Spleen (tissue), 11 donors: ENCODE measurements at regions not wholly inside any gene's neighbourhood (a gene's known extent, or its start where the extent isn't known, plus 50 kb on each side); places are given as distances from the start of the nearest gene placed in this dataset.

Experiments
- DNase-seq: peaks from one replicate; pipeline ENCODE4 v3.0.0-alpha.2; 2020
- H3K27ac ChIP-seq, 8 donors: fragments of 200-600 bp; sonication (generic) in 7 of 8; 1 replicate in 4 of 8; 2 replicates in 4 of 8; pipeline versions ENCODE4 v1.5.0 to v1.8.0; 2016 to 2021; ENCODE audit warnings: inconsistent platforms in 4 of 8, mild to moderate bottlenecking in 4 of 8, moderate library complexity in 1 of 8
- H3K27me3 ChIP-seq, 7 donors: fragments of 200-600 bp; sonication (generic) in 6 of 7; replicated peaks in 1 of 7; 1 replicate in 4 of 7; 2 replicates in 3 of 7; pipeline versions ENCODE4 v1.5.0 to v1.8.0; 2016 to 2021; ENCODE audit warnings: inconsistent platforms in 3 of 7, mild to moderate bottlenecking in 1 of 7
- H3K36me3 ChIP-seq, 6 donors: fragments of 200-600 bp; sonication (generic) in 5 of 6; 1 replicate in 4 of 6; 2 replicates in 2 of 6; pipeline versions ENCODE4 v1.5.0 to v1.8.0; 2016 to 2021; ENCODE audit warnings: inconsistent platforms in 2 of 6
- H3K4me1 ChIP-seq, 6 donors: fragments of 200-600 bp; sonication (generic) in 5 of 6; 1 replicate in 3 of 6; 2 replicates in 3 of 6; pipeline versions ENCODE4 v1.5.0 to v1.8.0; 2016 to 2021; ENCODE audit warnings: inconsistent platforms in 3 of 6
- H3K4me3 ChIP-seq, 8 donors: fragments of 200-600 bp; sonication (generic) in 7 of 8; 1 replicate in 4 of 8; 2 replicates in 4 of 8; pipeline versions ENCODE4 v1.5.0 to v1.8.0; 2016 to 2021; ENCODE audit warnings: inconsistent platforms in 4 of 8, mild to moderate bottlenecking in 4 of 8, moderate library complexity in 2 of 8
- H3K9me3 ChIP-seq, 8 donors: fragments of 200-600 bp; sonication (generic) in 7 of 8; 1 replicate in 4 of 8; 2 replicates in 4 of 8; pipeline versions ENCODE4 v1.5.0 to v1.8.0; 2016 to 2021; ENCODE audit warnings: inconsistent platforms in 4 of 8
- CTCF ChIP-seq, 11 experiments: fragments of 200-600 bp in 7 of 11; fragments of 450-650 bp in 4 of 11; sonication (generic) in 4 of 11; IDR thresholded peaks in 8 of 11; conservative IDR thresholded peaks in 3 of 11; 1 replicate in 7 of 11; 2 replicates in 4 of 11; pipeline versions ENCODE4 v1.4.0 to v1.8.0; 2016 to 2021; ENCODE audit warnings: antibody characterized with exemption in 11 of 11, inconsistent platforms in 4 of 11, mild to moderate bottlenecking in 1 of 11
- POLR2A ChIP-seq, 3 donors: fragments of 450-650 bp; IDR thresholded peaks; one replicate each; pipeline ENCODE4 v1.5.1; 2017; ENCODE audit warnings: antibody characterized with exemption in 3 of 3, mild to moderate bottlenecking in 1 of 3
- POLR2AphosphoS5 ChIP-seq, 3 donors: sonication (generic); formaldehyde crosslinking; IDR thresholded peaks; one replicate each; pipeline ENCODE4 v1.5.1; 2017; ENCODE audit warnings: antibody characterized with exemption in 3 of 3
- WGBS, 5 donors: extraction: QIAGEN DNeasy Blood & Tissue Kit in 3 of 5; methylation state at CpG; one replicate each; pipeline versions ENCODE4 v1.1.5 to v1.1.7; 2013 to 2018; 5-methylcytosine and 5-hydroxymethylcytosine counted together
- intact Hi-C: fragments of 100-400 bp; cut with DNase I; formaldehyde crosslinking; loops from one replicate; pipeline ENCODE4 v1.15.0; 2023; ENCODE audit warnings: low total_unique reads
- donor health status: healthy with polysubstance abuse.
- donor health status: DM: no; HTN: no; CAD: no; lungs with moderate emphysema.
- donor health status: DM: no; HTN: no; CAD: no.
- donor health status: Bipolar disorder and iron deficiency.
- donor health status: healthy.
- donor health status: DM: no; HTN: no; CAD: no.
- donor health status: DM: yes; HTN: yes; CAD: no.

GRCh38 chr6:98036344-98036923, 753.4 kb upstream of the MMS22L start:
- whole genome bisulfite sequencing, 5 donors, result 35 to 49% (median 38%) methylated on average over 5 of the region's 5 CpGs
- H3K4me3 ChIP-seq, result no peak overlapping the region
- no peaks in the 10 kb centered on the region for H3K36me3 ChIP-seq
- H3K27ac ChIP-seq, result no peak overlapping the region
- DNase-seq, result no peak
- H3K9me3 ChIP-seq, result no peaks in the 10 kb centered on the region
- H3K27me3 ChIP-seq, result peaks cover 0 to 9% (median 0%) of the 10 kb centered on the region in 7 donors
- intact Hi-C loops, result no loop called here
- H3K4me1 ChIP-seq, result no peaks in the 10 kb centered on the region
- TF ChIP-seq POLR2A (IDR thresholded peaks at IDR 0.05) (no peak), POLR2AphosphoS5 (IDR thresholded peaks at IDR 0.05) (no peak)

GRCh38 chr6:98037571-98037970, 754.6 kb upstream of the MMS22L start:
- H3K4me3 ChIP-seq, result no peak overlapping the region
- no peak overlapping the region for H3K27ac ChIP-seq
- WGBS, 5 donors, result 43 to 59% (median 53%) methylated on average over 6 of the region's 6 CpGs
- DNase-seq, result no peak
- intact Hi-C loops, result no loop called here
- no peaks in the 10 kb centered on the region for H3K9me3 ChIP-seq
- TF ChIP-seq POLR2A (IDR thresholded peaks at IDR 0.05) (no peak), CTCF (IDR thresholded peaks at IDR 0.05 in 8 of 11, conservative IDR thresholded peaks at IDR 0.05 in 3 of 11) (no peak), POLR2AphosphoS5 (IDR thresholded peaks at IDR 0.05) (no peak)
- H3K27me3 ChIP-seq, result peaks cover 0 to 16% (median 0%) of the 10 kb centered on the region in 7 donors
- no peaks in the 10 kb centered on the region for H3K36me3 ChIP-seq
- no peaks in the 10 kb centered on the region for H3K4me1 ChIP-seq

GRCh38 chr6:98039443-98039842, 756.4 kb upstream of the MMS22L start:
- 40 to 54% (median 46%) methylated on average over 5 of the region's 5 CpGs for WGBS, 5 donors
- H3K27me3 ChIP-seq, result peaks cover 0 to 17% (median 0%) of the 10 kb centered on the region in 7 donors
- intact Hi-C loops, result no loop called here
- H3K36me3 ChIP-seq, result no peaks in the 10 kb centered on the region
- no peak for DNase-seq
- TF ChIP-seq POLR2AphosphoS5 (IDR thresholded peaks at IDR 0.05) (no peak), POLR2A (IDR thresholded peaks at IDR 0.05) (no peak), CTCF (IDR thresholded peaks at IDR 0.05 in 8 of 11, conservative IDR thresholded peaks at IDR 0.05 in 3 of 11) (no peak)
- H3K4me1 ChIP-seq, result no peaks in the 10 kb centered on the region
- H3K27ac ChIP-seq, result no peak overlapping the region
- no peak overlapping the region for H3K4me3 ChIP-seq
- no peaks in the 10 kb centered on the region for H3K9me3 ChIP-seq

- intact Hi-C loops, result no loop called here
- H3K9me3 ChIP-seq, result no peaks in the 10 kb centered on the region
Measured at GRCh38 chr6:98039904-98040607, 757.0 kb upstream of the MMS22L start.

More at GRCh38 chr6:98039904-98040607, 757.0 kb upstream of the MMS22L start:
- WGBS, 5 donors, result 27 to 39% (median 35%) methylated on average over 3 of the region's 3 CpGs
- H3K27ac ChIP-seq, result no peak overlapping the region
- TF ChIP-seq POLR2AphosphoS5 (IDR thresholded peaks at IDR 0.05), result no peak
- no peak for TF ChIP-seq POLR2A (IDR thresholded peaks at IDR 0.05)
- no peak for TF ChIP-seq CTCF (IDR thresholded peaks at IDR 0.05 in 8 of 11, conservative IDR thresholded peaks at IDR 0.05 in 3 of 11)
- no peaks in the 10 kb centered on the region for H3K4me1 ChIP-seq
- no peaks in the 10 kb centered on the region for H3K36me3 ChIP-seq
- DNase-seq, result no peak
- no peak overlapping the region for H3K4me3 ChIP-seq
- H3K27me3 ChIP-seq, result peaks cover 0 to 23% (median 0%) of the 10 kb centered on the region in 7 donors
